Adrenal gland (tissue), 9 donors: ENCODE measurements at regions not wholly inside any gene's neighbourhood (a gene's known extent, or its start where the extent isn't known, plus 50 kb on each side); places are given as distances from the start of the nearest gene placed in this dataset.

Source experiments
- DNase-seq, 7 donors: peaks; one replicate each; pipeline ENCODE4 v3.0.0-alpha.2; 2019 to 2020
- H3K27ac ChIP-seq, 5 donors: fragments of 200-600 bp; sonication (generic) in 4 of 5; 1 replicate in 3 of 5; 2 replicates in 2 of 5; pipeline versions ENCODE4 v1.5.1 to v1.8.0; 2016 to 2020; ENCODE audit warnings: mild to moderate bottlenecking in 1 of 5
- H3K27me3 ChIP-seq: fragments of 200-600 bp; 2 replicates; pipeline ENCODE4 v1.8.0; 2021
- H3K36me3 ChIP-seq, 2 donors: fragments of 200-600 bp; replicated peaks in 1 of 2; 1 replicate in 1 of 2; 2 replicates in 1 of 2; pipeline versions ENCODE4 v1.5.1 to v1.8.0; 2018 to 2022
- H3K4me1 ChIP-seq, 2 donors: fragments of 200-600 bp; replicated peaks in 1 of 2; 1 replicate in 1 of 2; 2 replicates in 1 of 2; pipeline versions ENCODE4 v1.5.1 to v1.8.0; 2018 to 2021
- H3K4me3 ChIP-seq, 4 donors: fragments of 200-600 bp; sonication (generic) in 3 of 4; one replicate each; pipeline ENCODE4 v1.5.1; 2016 to 2018
- H3K9me3 ChIP-seq, 3 donors: fragments of 200-600 bp; sonication (generic) in 1 of 3; replicated peaks in 1 of 3; 1 replicate in 2 of 3; 2 replicates in 1 of 3; pipeline versions ENCODE4 v1.5.1 to v1.8.0; 2016 to 2021
- POLR2A ChIP-seq, 2 donors: fragments of 450-650 bp; IDR thresholded peaks; one replicate each; pipeline ENCODE4 v1.6.1; 2017; ENCODE audit warnings: antibody characterized with exemption in 2 of 2, mild to moderate bottlenecking in 2 of 2, moderate library complexity in 1 of 2
- WGBS, 4 donors: extraction: QIAGEN DNeasy Blood & Tissue Kit in 2 of 4; methylation state at CpG; one replicate each; pipeline versions ENCODE4 v1.1.5 to v1.1.7; 2013 to 2017; 5-methylcytosine and 5-hydroxymethylcytosine counted together
- intact Hi-C, 2 donors: fragments of 100-400 bp; cut with DNase I; formaldehyde crosslinking; loops; one replicate each; pipeline versions ENCODE4 v1.14.1 to v1.15.0; 2022 to 2023
- TF ChIP-seq, protein P1 (sequence below), 6 experiments: fragments of 450-650 bp in 4 of 6; fragments of 200-600 bp in 2 of 6; sonication (generic) in 1 of 6; IDR thresholded peaks; 1 replicate in 5 of 6; 2 replicates in 1 of 6; pipeline versions ENCODE4 v1.5.1 to v1.8.0; 2016 to 2021; ENCODE audit warnings: antibody characterized with exemption in 6 of 6, mild to moderate bottlenecking in 2 of 6, moderate library complexity in 1 of 6
- donor health status: healthy with polysubstance abuse.
- donor health status: Bipolar disorder and iron deficiency.
- donor health status: DM: yes; HTN: yes; CAD: no.
- donor health status: DM: no; HTN: no; CAD: no.
- donor health status: DM: no; HTN: no; CAD: no.

DNA sequence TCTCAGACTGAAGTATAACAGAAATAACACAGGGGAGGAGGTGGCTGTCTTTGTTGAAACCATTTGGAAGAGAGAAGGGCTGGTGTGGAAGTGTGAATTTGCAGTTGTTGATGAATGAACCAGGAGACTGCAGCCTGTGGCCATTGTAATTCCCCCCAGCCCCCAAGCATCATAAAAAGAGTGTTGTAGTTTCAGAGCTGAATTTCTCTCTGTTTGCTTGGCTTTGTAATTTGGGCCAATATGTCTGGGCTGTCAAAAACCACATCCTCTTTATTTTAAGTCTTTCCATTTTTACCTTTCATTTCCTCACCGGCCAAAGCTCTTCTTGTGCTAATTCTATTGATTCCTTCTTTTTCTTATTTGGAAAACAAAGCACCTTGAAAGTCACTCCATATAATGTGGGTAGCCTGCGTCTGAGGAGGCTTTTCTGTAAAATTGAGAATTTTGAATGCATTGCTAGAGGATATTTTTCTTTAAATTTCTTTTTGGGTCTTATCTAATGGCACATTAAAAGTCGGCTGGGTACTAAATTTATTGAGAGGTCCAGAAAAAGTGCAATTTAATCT is 383.3 kb downstream of the OSTF1 start:
- no peak overlapping the region for H3K4me3 ChIP-seq
- H3K36me3 ChIP-seq: no peaks in the 10 kb centered on the region
- no peaks in the 10 kb centered on the region for H3K4me1 ChIP-seq
- no peaks in the 10 kb centered on the region for H3K27me3 ChIP-seq
- TF ChIP-seq, protein P1, sequence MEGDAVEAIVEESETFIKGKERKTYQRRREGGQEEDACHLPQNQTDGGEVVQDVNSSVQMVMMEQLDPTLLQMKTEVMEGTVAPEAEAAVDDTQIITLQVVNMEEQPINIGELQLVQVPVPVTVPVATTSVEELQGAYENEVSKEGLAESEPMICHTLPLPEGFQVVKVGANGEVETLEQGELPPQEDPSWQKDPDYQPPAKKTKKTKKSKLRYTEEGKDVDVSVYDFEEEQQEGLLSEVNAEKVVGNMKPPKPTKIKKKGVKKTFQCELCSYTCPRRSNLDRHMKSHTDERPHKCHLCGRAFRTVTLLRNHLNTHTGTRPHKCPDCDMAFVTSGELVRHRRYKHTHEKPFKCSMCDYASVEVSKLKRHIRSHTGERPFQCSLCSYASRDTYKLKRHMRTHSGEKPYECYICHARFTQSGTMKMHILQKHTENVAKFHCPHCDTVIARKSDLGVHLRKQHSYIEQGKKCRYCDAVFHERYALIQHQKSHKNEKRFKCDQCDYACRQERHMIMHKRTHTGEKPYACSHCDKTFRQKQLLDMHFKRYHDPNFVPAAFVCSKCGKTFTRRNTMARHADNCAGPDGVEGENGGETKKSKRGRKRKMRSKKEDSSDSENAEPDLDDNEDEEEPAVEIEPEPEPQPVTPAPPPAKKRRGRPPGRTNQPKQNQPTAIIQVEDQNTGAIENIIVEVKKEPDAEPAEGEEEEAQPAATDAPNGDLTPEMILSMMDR (IDR thresholded peaks at IDR 0.05): no peak
- TF ChIP-seq POLR2A (IDR thresholded peaks at IDR 0.05): no peak
- H3K9me3 ChIP-seq: no peaks in the 10 kb centered on the region
- no peak for DNase-seq
- intact Hi-C loops: no loop called here
- no peak overlapping the region for H3K27ac ChIP-seq
- 47 to 68% (median 57%) methylated on average over 3 of the region's 3 CpGs for WGBS, 4 donors

DNA sequence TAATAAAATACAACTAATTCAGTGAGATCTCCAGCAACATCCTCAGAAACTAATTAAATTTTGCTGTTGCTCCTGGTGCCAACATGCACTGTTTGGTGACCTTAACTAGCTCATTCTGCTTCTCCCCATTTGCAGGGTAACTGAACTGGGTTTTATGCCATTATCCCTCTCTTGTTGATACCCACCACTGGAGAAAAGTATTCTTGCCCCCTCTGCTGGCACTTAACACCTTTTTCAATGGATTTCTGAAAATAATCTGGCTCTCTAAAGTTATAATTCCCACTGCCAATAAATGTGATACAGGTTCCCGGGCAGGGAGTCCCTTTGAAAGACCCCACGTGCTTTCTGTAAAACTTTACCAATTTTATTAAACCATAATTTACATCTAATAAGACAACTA is 394.3 kb downstream of the OSTF1 start:
- no peaks in the 10 kb centered on the region for H3K36me3 ChIP-seq
- DNase-seq: no peak
- no peaks in the 10 kb centered on the region for H3K27me3 ChIP-seq
- no peaks in the 10 kb centered on the region for H3K9me3 ChIP-seq
- H3K4me1 ChIP-seq: no peaks in the 10 kb centered on the region
- no peak overlapping the region for H3K4me3 ChIP-seq
- WGBS, 4 donors: 76 to 84% (median 82%) methylated on average over 2 of the region's 2 CpGs
- intact Hi-C loops: no loop called here
- H3K27ac ChIP-seq: no peak overlapping the region
- TF ChIP-seq POLR2A (IDR thresholded peaks at IDR 0.05): no peak

DNA sequence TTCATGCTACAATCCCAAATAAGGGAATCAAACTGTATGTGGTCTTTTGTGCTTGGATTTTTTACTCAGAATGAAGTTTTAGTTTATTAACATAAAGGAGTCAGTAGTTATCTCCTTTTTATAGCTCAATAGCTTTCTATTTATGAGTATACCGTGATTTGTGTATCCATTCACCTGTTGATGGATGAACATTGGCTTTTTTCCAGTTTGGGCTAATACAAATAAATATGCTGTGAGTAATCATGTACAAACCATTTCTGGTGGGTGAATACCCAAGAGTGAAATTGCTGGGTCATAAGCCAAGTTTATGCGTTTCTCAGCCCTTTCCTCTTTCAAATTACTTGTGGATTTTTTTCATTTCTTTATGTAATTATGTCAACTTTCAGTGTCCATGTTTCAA is 395.3 kb downstream of the OSTF1 start:
- 40 to 66% (median 44%) methylated on average over 2 of the region's 2 CpGs for WGBS, 4 donors
- intact Hi-C loops: no loop called here
- Histone ChIP-seq H3K27me3 (no peaks in the 10 kb centered on the region), H3K9me3 (no peaks in the 10 kb centered on the region), H3K36me3 (no peaks in the 10 kb centered on the region), H3K4me3 (no peak overlapping the region), H3K27ac (no peak overlapping the region), H3K4me1 (no peaks in the 10 kb centered on the region)
- no peak for DNase-seq
- no peak for TF ChIP-seq POLR2A (IDR thresholded peaks at IDR 0.05)
- TF ChIP-seq, protein P1 (IDR thresholded peaks at IDR 0.05): no peak

DNA sequence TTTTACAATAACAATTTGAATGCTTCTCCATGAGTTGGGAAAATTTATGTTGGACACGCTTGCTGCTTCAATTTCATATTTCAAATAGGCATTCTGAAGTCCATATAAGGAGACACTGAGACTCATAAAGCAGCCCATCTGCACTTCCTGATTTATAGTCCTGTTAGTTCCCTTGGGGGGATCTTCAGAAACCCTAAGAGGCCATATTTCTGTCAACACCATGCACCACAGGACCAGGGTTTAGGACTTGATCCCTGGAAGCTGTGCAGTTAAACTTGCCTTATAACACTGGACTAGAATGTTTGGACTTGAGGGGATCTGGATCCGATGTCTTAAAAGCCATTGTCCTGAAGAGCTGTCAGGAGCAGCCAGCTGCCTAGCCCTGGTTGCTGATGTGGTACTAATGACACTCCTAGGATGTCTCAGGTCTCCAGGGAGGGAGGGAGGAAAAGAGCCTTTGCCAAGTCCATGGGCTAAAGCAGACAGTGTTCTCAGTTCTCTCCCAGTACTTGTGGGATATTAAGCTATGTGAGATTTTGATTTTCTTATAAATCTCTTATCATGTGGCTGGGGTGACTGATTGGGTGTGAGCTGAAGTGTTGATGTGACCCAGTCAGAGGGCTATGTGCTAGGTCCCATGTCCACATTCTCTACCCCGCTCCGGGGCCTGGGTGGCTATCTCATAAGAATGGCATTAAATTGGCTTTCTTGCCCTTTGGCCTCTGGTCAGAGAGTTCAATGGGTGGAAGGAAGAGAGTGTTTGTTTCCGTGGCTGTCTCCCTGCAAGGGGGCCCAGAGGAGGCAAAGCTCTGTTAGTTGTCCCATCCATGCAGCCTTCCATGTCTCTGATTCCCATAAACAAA is 399.8 kb downstream of the OSTF1 start:
- WGBS, 4 donors: 55 to 69% (median 61%) methylated on average over 4 to 5 of the region's 5 CpGs
- Histone ChIP-seq H3K9me3 (no peaks in the 10 kb centered on the region), H3K4me3 (no peak overlapping the region), H3K27ac (no peak overlapping the region), H3K36me3 (no peaks in the 10 kb centered on the region), H3K27me3 (no peaks in the 10 kb centered on the region), H3K4me1 (no peaks in the 10 kb centered on the region)
- DNase-seq: peak in 1 of 7 donors; percentile 9
- TF ChIP-seq, protein P1 (IDR thresholded peaks at IDR 0.05): no peak
- TF ChIP-seq POLR2A (IDR thresholded peaks at IDR 0.05): no peak
- intact Hi-C loops: no loop called here
